Urinary bladder (tissue), 3 donors: ENCODE measurements at regions not wholly inside any gene's neighbourhood (a gene's known extent, or its start where the extent isn't known, plus 50 kb on each side); places are given as distances from the start of the nearest gene placed in this dataset.

Source experiments
- DNase-seq: peaks from one replicate; pipeline ENCODE4 v3.0.0-alpha.2; 2015; ENCODE audit errors: extremely low spot score
- H3K27ac ChIP-seq: one replicate; pipeline ENCODE4 v1.5.1; 2013; ENCODE audit warnings: low read depth, mild to moderate bottlenecking, moderate library complexity
- H3K36me3 ChIP-seq: one replicate; pipeline ENCODE4 v1.6.1; 2013; ENCODE audit warnings: mild to moderate bottlenecking, moderate library complexity; ENCODE audit not compliant: insufficient read depth
- H3K4me1 ChIP-seq: one replicate; pipeline ENCODE4 v1.6.1; 2013; ENCODE audit warnings: mild to moderate bottlenecking, moderate library complexity; ENCODE audit not compliant: insufficient read depth
- H3K4me3 ChIP-seq: one replicate; pipeline ENCODE4 v1.5.1; 2013; ENCODE audit warnings: low read depth, low read length
- WGBS: extraction: QIAGEN DNeasy Blood & Tissue Kit; methylation state at CpG from one replicate; pipeline ENCODE4 v1.1.7; 2013; 5-methylcytosine and 5-hydroxymethylcytosine counted together
- donor health status: healthy with polysubstance abuse.
- donor health status: healthy.

GRCh38 chr9:84538879-84539278 is 130.7 kb upstream of the NTRK2 start:
- WGBS, result 98% methylated on average over 1 of the region's 1 CpG
- Histone ChIP-seq H3K36me3 (no peaks in the 10 kb centered on the region), H3K4me1 (no peaks in the 10 kb centered on the region), H3K4me3 (no peak overlapping the region), H3K27ac (no peak overlapping the region)
- DNase-seq, result no peak

- no peaks in the 10 kb centered on the region for H3K4me1 ChIP-seq
- no peak overlapping the region for H3K4me3 ChIP-seq
- WGBS, result 64% methylated on average over 3 of the region's 3 CpGs
- H3K27ac ChIP-seq, result no peak overlapping the region
- no peak for DNase-seq
- no peaks in the 10 kb centered on the region for H3K36me3 ChIP-seq
These were observed 127.0 kb upstream of the NTRK2 start for GRCh38 chr9:84542554-84542953.

- no peaks in the 10 kb centered on the region for H3K36me3 ChIP-seq
- 29% methylated on average over 1 of the region's 1 CpG for WGBS
- H3K27ac ChIP-seq, result no peak overlapping the region
- no peak overlapping the region for H3K4me3 ChIP-seq
- no peaks in the 10 kb centered on the region for H3K4me1 ChIP-seq
- DNase-seq, result no peak
These were observed 115.4 kb upstream of the NTRK2 start for GRCh38 chr9:84554069-84554664.

DNA sequence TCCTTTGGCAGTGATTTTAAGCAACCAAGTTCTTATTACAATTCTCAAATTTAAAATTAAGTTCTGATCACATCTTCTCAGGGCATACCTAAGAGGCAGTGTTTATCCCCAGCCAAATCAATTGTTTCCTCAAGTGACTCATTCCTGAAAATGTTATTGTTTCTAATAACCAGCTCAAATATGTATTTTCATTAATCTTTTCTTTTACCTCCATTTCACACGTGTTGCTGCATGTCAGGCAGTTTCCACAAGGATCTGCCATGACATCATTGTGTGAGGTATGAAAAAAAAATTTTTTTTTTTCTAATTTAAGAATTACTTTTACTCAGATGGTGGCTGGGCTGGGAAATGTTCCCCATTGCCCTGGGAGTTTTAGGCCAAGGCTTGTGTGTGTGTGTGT is 113.0 kb upstream of the NTRK2 start:
- Histone ChIP-seq H3K27ac (no peak overlapping the region), H3K4me3 (no peak overlapping the region), H3K36me3 (no peaks in the 10 kb centered on the region), H3K4me1 (no peaks in the 10 kb centered on the region)
- 50% methylated on average over 1 of the region's 1 CpG for WGBS
- DNase-seq, result no peak

GRCh38 chr9:84557751-84558150 is 111.8 kb upstream of the NTRK2 start:
- Histone ChIP-seq H3K27ac (no peak overlapping the region), H3K36me3 (no peaks in the 10 kb centered on the region), H3K4me1 (no peaks in the 10 kb centered on the region), H3K4me3 (no peak overlapping the region)
- 71% methylated on average over 4 of the region's 4 CpGs for WGBS
- DNase-seq, result no peak

- no peak for DNase-seq
- Histone ChIP-seq H3K4me1 (no peaks in the 10 kb centered on the region), H3K4me3 (no peak overlapping the region), H3K27ac (no peak overlapping the region), H3K36me3 (no peaks in the 10 kb centered on the region)
These were observed 105.8 kb upstream of the NTRK2 start for GRCh38 chr9:84563691-84564090.

- Histone ChIP-seq H3K36me3 (no peaks in the 10 kb centered on the region), H3K4me3 (no peak overlapping the region), H3K27ac (no peak overlapping the region), H3K4me1 (no peaks in the 10 kb centered on the region)
- 53% methylated on average over 1 of the region's 1 CpG for WGBS
- no peak for DNase-seq
These were observed 101.7 kb upstream of the NTRK2 start for GRCh38 chr9:84567805-84568204.

- no peaks in the 10 kb centered on the region for H3K4me1 ChIP-seq
- H3K27ac ChIP-seq, result no peak overlapping the region
- H3K36me3 ChIP-seq, result no peaks in the 10 kb centered on the region
- 72% methylated on average over 2 of the region's 2 CpGs for WGBS
- no peak overlapping the region for H3K4me3 ChIP-seq
- DNase-seq, result no peak
These were observed 98.9 kb upstream of the NTRK2 start for GRCh38 chr9:84570482-84571154.

DNA sequence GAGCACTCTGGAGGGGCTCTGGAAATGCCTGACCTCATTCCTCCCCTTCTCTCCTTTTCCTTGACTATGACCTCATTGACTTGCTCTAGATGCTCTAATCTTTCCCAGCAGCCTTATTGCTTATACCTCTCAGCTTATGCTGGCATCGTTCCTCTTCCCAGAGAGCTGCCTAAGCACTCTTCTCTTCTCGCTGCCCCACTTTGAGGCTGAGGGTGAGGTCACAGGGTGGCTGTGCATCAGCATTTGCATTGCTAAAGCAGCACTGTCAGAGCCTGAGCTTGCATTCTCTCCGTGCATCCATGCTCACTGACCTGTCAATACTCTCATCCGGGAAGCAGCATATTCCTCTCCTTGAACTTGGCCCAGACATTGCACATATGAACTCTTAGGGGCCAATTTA is 96.4 kb upstream of the NTRK2 start:
- no peaks in the 10 kb centered on the region for H3K36me3 ChIP-seq
- H3K4me3 ChIP-seq, result no peak overlapping the region
- WGBS, result 50% methylated on average over 4 of the region's 4 CpGs
- no peak for DNase-seq
- no peaks in the 10 kb centered on the region for H3K4me1 ChIP-seq
- no peak overlapping the region for H3K27ac ChIP-seq

GRCh38 chr9:84575705-84576104 is 93.8 kb upstream of the NTRK2 start:
- no peak overlapping the region for H3K27ac ChIP-seq
- H3K4me1 ChIP-seq, result no peaks in the 10 kb centered on the region
- no peak overlapping the region for H3K4me3 ChIP-seq
- no peaks in the 10 kb centered on the region for H3K36me3 ChIP-seq
- WGBS, result 82% methylated on average over 4 of the region's 4 CpGs
- DNase-seq, result no peak

- 81% methylated on average over 2 of the region's 2 CpGs for WGBS
These were observed 85.7 kb upstream of the NTRK2 start for GRCh38 chr9:84583866-84584265.

DNA sequence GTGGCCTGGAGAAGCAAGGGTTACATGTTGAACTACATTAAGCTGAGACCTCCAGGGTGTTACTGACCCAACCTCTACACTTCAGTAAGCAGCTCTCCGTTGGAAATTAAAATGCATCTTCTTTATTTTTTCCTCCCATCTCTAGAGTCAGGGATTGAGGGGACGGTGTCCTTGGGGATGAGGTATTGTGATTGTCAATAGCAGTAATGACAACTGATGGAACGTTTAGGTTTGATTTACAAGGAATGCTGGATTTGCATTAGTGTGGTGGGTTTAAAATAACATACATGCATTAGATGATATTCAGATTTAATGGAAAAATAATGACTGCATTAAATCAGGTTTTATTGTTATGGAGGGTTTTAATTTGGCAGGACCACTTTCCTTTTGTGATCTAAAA is 82.9 kb upstream of the NTRK2 start:
- no peaks in the 10 kb centered on the region for H3K36me3 ChIP-seq
- WGBS, result 60% methylated on average over 3 of the region's 3 CpGs
- no peak overlapping the region for H3K27ac ChIP-seq
- H3K4me1 ChIP-seq, result no peaks in the 10 kb centered on the region
- H3K4me3 ChIP-seq, result no peak overlapping the region
- no peak for DNase-seq

More at GRCh38 chr9:84583866-84584265, 85.7 kb upstream of the NTRK2 start:
- H3K27ac ChIP-seq, result no peak overlapping the region
- H3K4me3 ChIP-seq, result no peak overlapping the region
- no peaks in the 10 kb centered on the region for H3K36me3 ChIP-seq
- DNase-seq, result no peak
- no peaks in the 10 kb centered on the region for H3K4me1 ChIP-seq

DNA sequence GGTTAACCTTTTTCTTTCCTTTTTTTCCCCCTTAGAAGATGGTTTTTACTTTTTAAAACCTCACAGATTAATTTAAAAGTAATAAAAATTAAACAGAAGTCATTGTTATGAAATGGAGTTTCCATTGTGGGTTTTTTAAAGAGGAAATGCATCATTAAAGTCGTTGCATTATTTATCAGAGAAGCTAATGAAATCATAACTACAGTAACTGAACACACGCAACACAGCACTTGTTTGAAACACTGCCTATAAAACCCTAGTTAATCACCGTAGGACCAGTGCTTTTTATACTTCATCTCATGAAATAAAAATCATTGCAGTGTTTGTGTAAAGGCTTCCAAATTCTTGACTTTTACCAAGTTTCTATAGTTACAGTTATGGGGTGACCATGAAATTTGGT is 82.4 kb upstream of the NTRK2 start:
- 48% methylated on average over 3 of the region's 3 CpGs for WGBS
- DNase-seq, result no peak
- Histone ChIP-seq H3K4me1 (no peaks in the 10 kb centered on the region), H3K36me3 (no peaks in the 10 kb centered on the region), H3K27ac (no peak overlapping the region), H3K4me3 (no peak overlapping the region)

- no peak for DNase-seq
These were observed 80.0 kb upstream of the NTRK2 start for GRCh38 chr9:84589542-84589941.

More at GRCh38 chr9:84589542-84589941, 80.0 kb upstream of the NTRK2 start:
- no peaks in the 10 kb centered on the region for H3K4me1 ChIP-seq
- H3K4me3 ChIP-seq, result no peak overlapping the region
- no peaks in the 10 kb centered on the region for H3K36me3 ChIP-seq
- 89% methylated on average over 1 of the region's 1 CpG for WGBS
- H3K27ac ChIP-seq, result no peak overlapping the region
